HCT116 (cell line): ENCODE measurements at regions not wholly inside any gene's neighbourhood (a gene's known extent, or its start where the extent isn't known, plus 50 kb on each side); places are given as distances from the start of the nearest gene placed in this dataset.

Experiments
- ATAC-seq: fragments of 200-7000 bp; cut with Tn5 transposase; 2 replicates; pipeline ENCODE4 v1.9.1; 2020; ENCODE audit warnings: mild to moderate bottlenecking, moderate library complexity
- BruUV-seq: library from RNA; stranded (reverse); fragments of 400-500 nt; replicated peaks from 2 replicates; lab custom pipeline; 2021; lab: Mats Ljungman, UMichigan
- CTCF ChIA-PET: fragments of 300-600 bp; sonication (Branson Sonifier 250); formaldehyde crosslinking; loops from one replicate; lab custom pipeline; 2021; ENCODE audit warnings: antibody characterized with exemption; lab: Charles Lee
- POLR2A ChIA-PET: fragments of 300-600, 350-600 bp; sonication (Branson Sonifier 250); formaldehyde crosslinking; loops from one replicate; lab custom pipeline; 2021; ENCODE audit warnings: antibody characterized with exemption; lab: Charles Lee
- RAD21 ChIA-PET, 2 experiments: fragments of 300-600 bp; sonication (Branson Sonifier 250); formaldehyde crosslinking; loops; one replicate each; lab custom pipeline; 2023; ENCODE audit warnings: low total read pairs in 2 of 2; ENCODE audit not compliant: uncharacterized antibody in 2 of 2, unreplicated experiment in 2 of 2, low non-redundant PET in 1 of 2; lab: Charles Lee
- DNase-seq: peaks from one replicate; pipeline ENCODE4 v3.0.0-alpha.2; 2010; ENCODE audit warnings: low read depth, low spot score
- H2AFZ ChIP-seq: fragments of 200-600 bp; shearing (Covaris generic), sonication (generic); 2 replicates; pipeline ENCODE4 v1.6.1; 2017; ENCODE audit warnings: low read depth, mixed run types, mixed read lengths, antibody characterized with exemption, low read length; ENCODE audit not compliant: poor library complexity, severe bottlenecking
- H3K27ac ChIP-seq: 2 replicates; pipeline ENCODE4 v1.5.1; 2012; ENCODE audit warnings: low read depth, low read length
- H3K27me3 ChIP-seq: fragments of 200-600 bp; sonication (generic); 2 replicates; pipeline ENCODE4 v1.6.1; 2016; ENCODE audit warnings: mixed run types, low read length, mixed read lengths; ENCODE audit not compliant: insufficient read depth
- H3K36me3 ChIP-seq, 2 experiments: fragments of 200-500 bp in 1 of 2; fragments of 200-600 bp in 1 of 2; sonication (Bioruptor generic) in 1 of 2; sonication (generic) in 1 of 2; 2 replicates each; pipeline versions ENCODE4 v1.5.1 to v1.6.1; 2014 to 2016; ENCODE audit warnings: low read length in 2 of 2, inconsistent platforms in 1 of 2, mixed read lengths in 1 of 2, mixed run types in 1 of 2; ENCODE audit not compliant: insufficient read depth in 2 of 2, control insufficient read depth in 1 of 2
- H3K4me1 ChIP-seq, 2 experiments: fragments of 200-600 bp in 1 of 2; sonication (generic) in 1 of 2; 2 replicates each; pipeline versions ENCODE4 v1.5.1 to v1.6.1; 2012 to 2017; ENCODE audit warnings: low read length in 2 of 2, inconsistent platforms in 1 of 2, mild to moderate bottlenecking in 1 of 2, mixed read lengths in 1 of 2, mixed run types in 1 of 2, moderate library complexity in 1 of 2; ENCODE audit not compliant: insufficient read depth in 2 of 2, control insufficient read depth in 1 of 2
- H3K4me2 ChIP-seq: fragments of 200-600 bp; sonication (generic); 2 replicates; pipeline ENCODE4 v1.6.1; 2017; ENCODE audit warnings: mixed run types, low read length, mixed read lengths
- H3K4me3 ChIP-seq, 2 experiments: fragments of 200-600 bp in 1 of 2; sonication (generic) in 1 of 2; replicated peaks in 1 of 2; 2 replicates each; pipeline ENCODE4 v1.5.1; 2011 to 2016; ENCODE audit warnings: low read length in 2 of 2, control low read depth in 1 of 2, low read depth in 1 of 2, mild to moderate bottlenecking in 1 of 2, mixed read lengths in 1 of 2, mixed run types in 1 of 2
- H3K79me2 ChIP-seq: fragments of 200-600 bp; sonication (generic); 2 replicates; pipeline ENCODE4 v1.6.1; 2017; ENCODE audit warnings: mild to moderate bottlenecking, mixed run types, low read length, moderate library complexity, mixed read lengths; ENCODE audit not compliant: insufficient read depth
- H3K9ac ChIP-seq: fragments of 200-600 bp; sonication (generic); 2 replicates; pipeline ENCODE4 v1.6.1; 2016; ENCODE audit warnings: low read length, mixed read lengths
- H3K9me2 ChIP-seq: fragments of 200-600 bp; sonication (generic), shearing (Covaris generic); 2 replicates; pipeline ENCODE4 v1.6.1; 2017; ENCODE audit warnings: mixed run types, mild to moderate bottlenecking, moderate library complexity; ENCODE audit not compliant: insufficient read depth
- H3K9me3 ChIP-seq, 2 experiments: fragments of 200-500 bp in 1 of 2; fragments of 200-600 bp in 1 of 2; sonication (Bioruptor generic) in 1 of 2; sonication (generic) in 1 of 2; 2 replicates each; pipeline ENCODE4 v1.6.1; 2014 to 2017; ENCODE audit warnings: low read length in 2 of 2, mixed read lengths in 2 of 2, inconsistent platforms in 1 of 2, low read depth in 1 of 2, mild to moderate bottlenecking in 1 of 2, mixed run types in 1 of 2, moderate library complexity in 1 of 2; ENCODE audit not compliant: control insufficient read depth in 1 of 2, insufficient read depth in 1 of 2
- H4K20me1 ChIP-seq: fragments of 200-600 bp; sonication (generic), shearing (Covaris generic); 2 replicates; pipeline ENCODE4 v1.6.1; 2017; ENCODE audit warnings: mixed run types, mild to moderate bottlenecking, moderate library complexity; ENCODE audit not compliant: insufficient read depth
- FOSL1 ChIP-seq: IDR thresholded peaks from 2 replicates; pipeline ENCODE4 v1.6.1; 2012; ENCODE audit warnings: low read depth
- MAX ChIP-seq: IDR thresholded peaks from 2 replicates; pipeline ENCODE4 v1.6.1; 2012
- POLR2A ChIP-seq: IDR thresholded peaks from 2 replicates; pipeline ENCODE4 v1.7.0; 2011; ENCODE audit warnings: borderline replicate concordance; ENCODE audit not compliant: insufficient read depth, insufficient read length; ENCODE audit errors: extremely low read depth
- RAD21 ChIP-seq: IDR thresholded peaks from 2 replicates; pipeline ENCODE4 v1.6.1; 2012; ENCODE audit warnings: low read depth, mild to moderate bottlenecking
- REST ChIP-seq: IDR thresholded peaks from 2 replicates; pipeline ENCODE4 v1.6.1; 2012; ENCODE audit warnings: low read depth
- SP1 ChIP-seq: IDR thresholded peaks from 2 replicates; pipeline ENCODE4 v1.6.1; 2012; ENCODE audit warnings: low read depth
- TCF7L2 ChIP-seq: IDR thresholded peaks from 2 replicates; pipeline ENCODE4 v1.7.0; 2011; ENCODE audit warnings: borderline replicate concordance, inconsistent platforms; ENCODE audit not compliant: insufficient read depth, insufficient read length; ENCODE audit errors: extremely low read depth
- ZBTB33 ChIP-seq: IDR thresholded peaks from 2 replicates; pipeline ENCODE4 v1.6.1; 2011; ENCODE audit warnings: mild to moderate bottlenecking, low read length, moderate library complexity; ENCODE audit not compliant: insufficient replicate concordance; ENCODE audit errors: extremely low read depth
- ZNF274 ChIP-seq: fragments of 200-500 bp; sonication (Bioruptor generic); IDR thresholded peaks from 2 replicates; pipeline ENCODE4 v1.6.1; 2014; ENCODE audit warnings: mild to moderate bottlenecking, low read depth, low read length, inconsistent platforms
- intact Hi-C: fragments of 100-400 bp; cut with micrococcal nuclease; formaldehyde crosslinking; loops from 2 replicates; pipeline ENCODE4 v1.10.0; 2022

GRCh38 chr12:86675197-86675596, 419.0 kb upstream of the MGAT4C start:
- no peaks in the 10 kb centered on the region for H3K9me2 ChIP-seq
- H3K4me1 ChIP-seq: no peaks in the 10 kb centered on the region
- no peaks in the 10 kb centered on the region for H3K79me2 ChIP-seq
- DNase-seq: no peak
- H3K4me2 ChIP-seq: no peak overlapping the region
- no peak for ATAC-seq
- no peaks in the 10 kb centered on the region for H3K36me3 ChIP-seq
- H3K9ac ChIP-seq: no peak overlapping the region
- no peaks in the 10 kb centered on the region for H3K27me3 ChIP-seq
- no peak overlapping the region for H3K27ac ChIP-seq
- no peak for TF ChIP-seq POLR2A
- no peak for TF ChIP-seq REST
- no peak for TF ChIP-seq ZNF274
- TF ChIP-seq RAD21: no peak
- TF ChIP-seq SP1: no peak
- no peak for TF ChIP-seq MAX
- no peak for TF ChIP-seq ZBTB33
- TF ChIP-seq TCF7L2: no peak
- TF ChIP-seq FOSL1: no peak
- intact Hi-C loops: no loop called here
- H3K4me3 ChIP-seq: no peak overlapping the region
- ChIA-PET CTCF (no interaction called here), RAD21 (no interaction called here), POLR2A (no interaction called here)
- H2AFZ ChIP-seq: no peak overlapping the region
- H4K20me1 ChIP-seq: no peaks in the 10 kb centered on the region
- H3K9me3 ChIP-seq: no peaks in the 10 kb centered on the region
- BruUV-seq: no TSS peak
